GM12864 (cell line): ENCODE measurements at regions not wholly inside any gene's neighbourhood (a gene's known extent, or its start where the extent isn't known, plus 50 kb on each side); places are given as distances from the start of the nearest gene placed in this dataset.

ENCODE experiments used
- DNase-seq: peaks from one replicate; pipeline ENCODE4 v3.0.0-alpha.2; 2011; ENCODE audit warnings: low read depth
- H3K4me3 ChIP-seq: 2 replicates; pipeline ENCODE4 v1.5.1; 2011; ENCODE audit warnings: mild to moderate bottlenecking, low read depth, low read length, control low read depth
- TF ChIP-seq, protein P1 (sequence below): IDR thresholded peaks from 2 replicates; pipeline ENCODE4 v1.5.1; 2011; ENCODE audit warnings: low read depth, mild to moderate bottlenecking, moderate library complexity, low read length, control low read depth, inconsistent platforms; ENCODE audit errors: missing control alignments

DNA sequence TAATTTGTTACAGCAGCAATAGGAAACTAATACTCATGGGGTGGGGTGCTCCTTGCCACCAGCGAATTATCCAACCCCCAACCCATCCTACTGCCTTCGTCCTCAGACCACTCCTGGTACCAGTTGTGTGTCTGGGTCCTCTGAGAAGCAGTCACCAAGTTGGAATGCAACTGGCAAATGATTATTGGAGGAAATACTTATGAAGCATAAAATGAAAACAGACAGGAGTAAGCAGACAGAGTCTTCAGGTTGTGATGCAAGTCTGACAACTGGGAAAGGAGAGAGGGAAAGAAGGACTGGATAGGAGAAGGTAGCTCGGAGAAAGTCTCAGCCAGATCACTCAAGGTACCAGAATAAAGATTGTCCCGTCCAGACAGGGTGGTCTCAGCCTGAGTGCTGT is 181.1 kb upstream of the ARID2 start:
- TF ChIP-seq, protein P1, sequence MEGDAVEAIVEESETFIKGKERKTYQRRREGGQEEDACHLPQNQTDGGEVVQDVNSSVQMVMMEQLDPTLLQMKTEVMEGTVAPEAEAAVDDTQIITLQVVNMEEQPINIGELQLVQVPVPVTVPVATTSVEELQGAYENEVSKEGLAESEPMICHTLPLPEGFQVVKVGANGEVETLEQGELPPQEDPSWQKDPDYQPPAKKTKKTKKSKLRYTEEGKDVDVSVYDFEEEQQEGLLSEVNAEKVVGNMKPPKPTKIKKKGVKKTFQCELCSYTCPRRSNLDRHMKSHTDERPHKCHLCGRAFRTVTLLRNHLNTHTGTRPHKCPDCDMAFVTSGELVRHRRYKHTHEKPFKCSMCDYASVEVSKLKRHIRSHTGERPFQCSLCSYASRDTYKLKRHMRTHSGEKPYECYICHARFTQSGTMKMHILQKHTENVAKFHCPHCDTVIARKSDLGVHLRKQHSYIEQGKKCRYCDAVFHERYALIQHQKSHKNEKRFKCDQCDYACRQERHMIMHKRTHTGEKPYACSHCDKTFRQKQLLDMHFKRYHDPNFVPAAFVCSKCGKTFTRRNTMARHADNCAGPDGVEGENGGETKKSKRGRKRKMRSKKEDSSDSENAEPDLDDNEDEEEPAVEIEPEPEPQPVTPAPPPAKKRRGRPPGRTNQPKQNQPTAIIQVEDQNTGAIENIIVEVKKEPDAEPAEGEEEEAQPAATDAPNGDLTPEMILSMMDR: no peak
- DNase-seq: no peak
- H3K4me3 ChIP-seq: no peak overlapping the region

GRCh38 chr12:45549337-45549902 is 180.1 kb upstream of the ARID2 start:
- DNase-seq: no peak
- H3K4me3 ChIP-seq: no peak overlapping the region
- TF ChIP-seq, protein P1: no peak

DNA sequence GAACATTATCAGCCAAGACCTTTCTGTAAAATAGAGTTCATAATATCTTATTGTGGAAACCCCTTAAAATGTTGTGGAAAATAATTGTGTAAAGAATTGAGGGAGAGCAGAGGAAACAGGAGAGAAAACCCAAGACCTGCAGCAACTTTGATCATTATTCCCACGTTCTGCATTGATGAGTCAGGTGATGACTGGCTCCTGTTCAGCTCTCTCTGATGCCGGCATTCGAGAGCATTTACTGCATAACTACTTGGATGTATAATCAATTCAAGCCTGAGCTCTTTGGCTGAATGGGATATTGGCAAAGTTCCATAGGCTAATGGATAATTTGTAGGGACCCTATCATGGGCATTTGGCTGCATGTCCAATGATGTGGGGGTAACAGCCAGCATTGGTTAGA is 176.3 kb upstream of the ARID2 start:
- DNase-seq: no peak
- H3K4me3 ChIP-seq: no peak overlapping the region
- TF ChIP-seq, protein P1: no peak

DNA sequence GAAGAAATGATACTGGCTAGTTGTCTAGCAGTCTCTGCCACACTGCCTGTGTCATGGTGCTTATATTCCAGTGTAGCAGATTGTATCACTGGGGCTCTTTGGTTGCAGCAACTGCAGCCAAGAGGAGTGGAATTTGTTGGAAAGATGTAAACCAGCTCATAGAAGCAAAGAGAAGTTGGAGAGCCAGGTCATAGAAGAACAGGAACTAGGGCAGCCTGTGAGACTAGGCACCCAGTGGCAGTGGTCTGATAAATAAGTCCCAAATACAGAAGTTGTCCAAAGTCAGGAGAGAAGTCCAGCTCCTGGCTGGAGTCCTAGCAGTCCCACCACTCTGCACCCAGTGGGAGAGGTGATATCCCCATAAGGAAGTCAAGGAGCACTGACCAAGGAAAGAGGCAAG is 172.5 kb upstream of the ARID2 start:
- H3K4me3 ChIP-seq: no peak overlapping the region
- TF ChIP-seq, protein P1: no peak
- no peak for DNase-seq

GRCh38 chr12:45558353-45558752 is 171.2 kb upstream of the ARID2 start:
- DNase-seq: no peak
- no peak overlapping the region for H3K4me3 ChIP-seq
- TF ChIP-seq, protein P1: no peak

DNA sequence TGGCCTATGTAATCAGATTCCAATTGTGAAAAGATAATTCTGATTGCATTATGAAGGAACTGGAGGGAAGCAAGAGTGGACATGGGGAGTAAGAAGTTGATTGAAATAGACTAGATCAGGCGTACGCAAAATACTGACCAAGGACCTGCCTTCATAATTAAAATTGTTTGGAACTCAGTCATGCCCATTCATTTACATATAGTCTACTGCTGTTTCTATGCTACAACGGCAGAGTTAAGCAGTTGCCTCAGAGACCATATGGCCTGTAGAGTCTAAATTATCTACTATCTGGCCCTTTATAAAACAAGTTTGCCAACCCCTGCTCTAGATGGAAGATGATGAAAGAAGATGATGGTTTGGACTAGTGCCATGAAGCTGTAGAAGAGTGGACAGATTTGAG is 170.0 kb upstream of the ARID2 start:
- DNase-seq: no peak
- TF ChIP-seq, protein P1: no peak
- no peak overlapping the region for H3K4me3 ChIP-seq

GRCh38 chr12:45560689-45561088 is 168.8 kb upstream of the ARID2 start:
- TF ChIP-seq, protein P1: no peak
- H3K4me3 ChIP-seq: no peak overlapping the region
- no peak for DNase-seq
